Prostate gland (tissue), 2 donors: ENCODE measurements at regions not wholly inside any gene's neighbourhood (a gene's known extent, or its start where the extent isn't known, plus 50 kb on each side); places are given as distances from the start of the nearest gene placed in this dataset.

ENCODE experiments used
- DNase-seq: peaks from one replicate; pipeline ENCODE4 v3.0.0-alpha.2; 2019; ENCODE audit warnings: low spot score
- H3K27ac ChIP-seq, 2 donors: fragments of 200-600 bp; sonication (generic); 2 replicates each; pipeline ENCODE4 v1.5.1; 2017 to 2019
- H3K27me3 ChIP-seq: fragments of 200-600 bp; sonication (generic); replicated peaks from 2 replicates; pipeline ENCODE4 v1.5.1; 2019; ENCODE audit not compliant: insufficient read depth
- H3K36me3 ChIP-seq, 2 donors: fragments of 200-600 bp; sonication (generic); 1 replicate in 1 of 2; 2 replicates in 1 of 2; pipeline versions ENCODE4 v1.5.1 to v1.8.1; 2017 to 2019
- H3K4me1 ChIP-seq: fragments of 200-600 bp; sonication (generic); replicated peaks from 2 replicates; pipeline ENCODE4 v1.5.1; 2019
- H3K4me3 ChIP-seq, 2 donors: fragments of 200-600 bp; sonication (generic); 2 replicates each; pipeline ENCODE4 v1.5.1; 2017 to 2019
- H3K9me3 ChIP-seq: fragments of 200-600 bp; sonication (generic); 2 replicates; pipeline ENCODE4 v1.5.1; 2017
- POLR2A ChIP-seq: fragments of 450-650 bp; IDR thresholded peaks from one replicate; pipeline ENCODE4 v1.6.1; 2016; ENCODE audit warnings: antibody characterized with exemption, mild to moderate bottlenecking
- POLR2AphosphoS5 ChIP-seq: sonication (generic); formaldehyde crosslinking; IDR thresholded peaks from one replicate; pipeline ENCODE4 v1.6.1; 2017; ENCODE audit warnings: antibody characterized with exemption
- WGBS: methylation state at CpG from one replicate; pipeline ENCODE4 v1.1.5; 2018; 5-methylcytosine and 5-hydroxymethylcytosine counted together
- intact Hi-C: fragments of 100-400 bp; cut with DNase I; formaldehyde crosslinking; loops from one replicate; pipeline ENCODE4 v1.14.2; 2022
- TF ChIP-seq, protein P1 (sequence below), 4 experiments: fragments of 200-600 bp in 2 of 4; fragments of 450-650 bp in 2 of 4; sonication (generic) in 2 of 4; IDR thresholded peaks; 1 replicate in 3 of 4; 2 replicates in 1 of 4; pipeline ENCODE4 v1.5.1; 2016 to 2019; ENCODE audit warnings: antibody characterized with exemption in 4 of 4, mild to moderate bottlenecking in 2 of 4, moderate library complexity in 2 of 4

DNA sequence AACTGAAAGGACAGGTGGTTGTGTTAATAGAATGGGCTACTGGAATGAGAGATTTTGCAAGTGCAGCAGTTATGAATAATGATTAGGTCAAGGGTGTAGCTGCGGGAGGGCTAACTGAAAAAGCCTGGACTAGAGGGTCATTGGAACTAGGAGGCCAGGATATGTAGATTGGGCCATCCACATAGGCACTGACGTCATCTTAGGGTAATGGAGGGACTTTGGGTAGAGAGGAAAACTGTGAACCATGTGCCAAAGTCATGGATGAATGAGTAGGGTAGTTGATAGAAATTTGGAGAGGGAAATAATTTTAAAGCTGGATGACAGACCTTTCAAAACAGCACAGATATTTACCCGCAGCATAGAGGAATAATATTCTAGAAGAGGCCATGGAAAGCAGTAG is 123.6 kb upstream of the SLITRK2 start:
- no peaks in the 10 kb centered on the region for H3K4me1 ChIP-seq
- intact Hi-C loops: no loop called here
- DNase-seq: no peak
- H3K27me3 ChIP-seq: no peaks in the 10 kb centered on the region
- WGBS: 96% methylated on average over 3 of the region's 3 CpGs
- no peak overlapping the region for H3K4me3 ChIP-seq
- H3K36me3 ChIP-seq: no peaks in the 10 kb centered on the region
- H3K27ac ChIP-seq: no peak overlapping the region
- no peaks in the 10 kb centered on the region for H3K9me3 ChIP-seq
- TF ChIP-seq, protein P1, sequence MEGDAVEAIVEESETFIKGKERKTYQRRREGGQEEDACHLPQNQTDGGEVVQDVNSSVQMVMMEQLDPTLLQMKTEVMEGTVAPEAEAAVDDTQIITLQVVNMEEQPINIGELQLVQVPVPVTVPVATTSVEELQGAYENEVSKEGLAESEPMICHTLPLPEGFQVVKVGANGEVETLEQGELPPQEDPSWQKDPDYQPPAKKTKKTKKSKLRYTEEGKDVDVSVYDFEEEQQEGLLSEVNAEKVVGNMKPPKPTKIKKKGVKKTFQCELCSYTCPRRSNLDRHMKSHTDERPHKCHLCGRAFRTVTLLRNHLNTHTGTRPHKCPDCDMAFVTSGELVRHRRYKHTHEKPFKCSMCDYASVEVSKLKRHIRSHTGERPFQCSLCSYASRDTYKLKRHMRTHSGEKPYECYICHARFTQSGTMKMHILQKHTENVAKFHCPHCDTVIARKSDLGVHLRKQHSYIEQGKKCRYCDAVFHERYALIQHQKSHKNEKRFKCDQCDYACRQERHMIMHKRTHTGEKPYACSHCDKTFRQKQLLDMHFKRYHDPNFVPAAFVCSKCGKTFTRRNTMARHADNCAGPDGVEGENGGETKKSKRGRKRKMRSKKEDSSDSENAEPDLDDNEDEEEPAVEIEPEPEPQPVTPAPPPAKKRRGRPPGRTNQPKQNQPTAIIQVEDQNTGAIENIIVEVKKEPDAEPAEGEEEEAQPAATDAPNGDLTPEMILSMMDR (IDR thresholded peaks at IDR 0.05): no peak
- TF ChIP-seq POLR2AphosphoS5: no peak
- TF ChIP-seq POLR2A: no peak

DNA sequence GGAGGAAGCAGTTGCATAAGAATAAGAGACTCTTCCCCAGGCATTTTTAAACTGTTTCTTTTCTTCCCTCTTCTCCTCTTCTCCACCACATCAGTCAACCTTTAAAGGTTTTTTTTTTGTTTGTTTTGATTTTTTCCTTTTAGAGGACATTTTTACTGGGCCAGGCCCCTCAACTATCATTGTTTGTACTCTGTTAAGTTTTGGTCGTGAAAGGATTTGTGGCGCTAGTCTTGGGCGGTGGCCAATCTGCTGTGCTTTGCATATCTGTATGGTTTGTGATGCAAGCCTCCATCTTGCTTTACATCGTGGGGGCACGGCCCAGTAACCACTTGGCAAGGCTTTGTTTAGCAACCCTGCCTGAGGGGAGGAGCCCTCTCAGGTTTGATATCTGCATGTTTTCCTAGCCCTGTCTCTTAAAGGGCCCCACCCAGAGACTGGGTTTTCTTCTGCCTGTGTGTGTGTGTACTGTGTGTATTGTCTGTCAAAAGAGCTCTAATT is 101.9 kb upstream of the SLITRK2 start:
- Histone ChIP-seq H3K9me3 (no peaks in the 10 kb centered on the region), H3K36me3 (no peaks in the 10 kb centered on the region), H3K27ac (no peak overlapping the region), H3K27me3 (no peaks in the 10 kb centered on the region), H3K4me1 (no peaks in the 10 kb centered on the region), H3K4me3 (no peak overlapping the region)
- intact Hi-C loops: no loop called here
- no peak for DNase-seq
- TF ChIP-seq, protein P1 (IDR thresholded peaks at IDR 0.05): no peak
- TF ChIP-seq POLR2A: no peak
- no peak for TF ChIP-seq POLR2AphosphoS5
- WGBS: 47% methylated on average over 5 of the region's 5 CpGs

DNA sequence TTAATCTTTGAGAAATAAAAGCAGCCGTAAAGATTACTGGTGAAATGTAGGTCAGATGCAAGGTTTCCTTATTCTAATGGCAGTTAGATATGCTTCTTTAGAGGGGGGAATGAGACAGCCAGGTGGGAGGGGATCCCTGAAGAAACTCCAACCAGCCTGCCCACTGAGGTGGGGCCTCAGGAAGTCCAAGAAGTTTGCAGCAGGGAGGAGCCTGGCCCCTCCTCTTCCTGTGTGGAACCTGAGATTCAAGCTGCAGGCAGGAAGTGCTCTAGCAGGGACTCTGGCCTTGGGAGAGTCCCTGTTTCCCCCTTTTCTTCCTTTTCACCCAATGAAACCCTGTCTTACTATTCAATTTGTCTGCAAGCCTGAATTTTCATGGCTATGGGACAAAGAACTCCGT is 101.4 kb upstream of the SLITRK2 start:
- H3K27ac ChIP-seq: no peak overlapping the region
- no peak for DNase-seq
- no peaks in the 10 kb centered on the region for H3K4me1 ChIP-seq
- TF ChIP-seq, protein P1 (IDR thresholded peaks at IDR 0.05): no peak
- TF ChIP-seq POLR2A (no peak), POLR2AphosphoS5 (no peak)
- H3K36me3 ChIP-seq: no peaks in the 10 kb centered on the region
- no peak overlapping the region for H3K4me3 ChIP-seq
- WGBS: 74% methylated on average over 2 of the region's 2 CpGs
- intact Hi-C loops: no loop called here
- H3K9me3 ChIP-seq: no peaks in the 10 kb centered on the region
- H3K27me3 ChIP-seq: no peaks in the 10 kb centered on the region

DNA sequence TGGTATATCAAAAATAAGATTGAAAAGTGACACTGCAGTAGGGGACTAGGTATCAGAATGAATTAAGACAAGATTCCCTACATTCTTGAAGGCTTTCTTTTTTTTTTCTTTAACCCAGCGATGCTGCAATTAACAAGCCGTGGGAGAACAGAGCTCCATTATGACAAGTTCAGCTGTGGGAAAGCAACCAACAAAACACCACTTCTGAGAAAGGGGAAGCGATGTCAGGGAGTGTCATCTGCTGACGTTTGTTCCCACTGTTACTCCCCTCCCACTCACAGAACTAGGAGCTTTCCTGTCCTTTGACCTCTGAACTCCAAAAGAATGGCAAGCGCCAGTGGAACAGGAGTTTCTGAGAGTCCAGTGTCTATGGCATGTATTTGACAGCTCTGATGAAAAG is 90.2 kb upstream of the SLITRK2 start:
- no peaks in the 10 kb centered on the region for H3K4me1 ChIP-seq
- H3K9me3 ChIP-seq: no peaks in the 10 kb centered on the region
- no peaks in the 10 kb centered on the region for H3K36me3 ChIP-seq
- WGBS: 15% methylated on average over 5 of the region's 5 CpGs
- no peak for DNase-seq
- no peak for TF ChIP-seq POLR2AphosphoS5
- intact Hi-C loops: no loop called here
- no peaks in the 10 kb centered on the region for H3K27me3 ChIP-seq
- no peak overlapping the region for H3K4me3 ChIP-seq
- H3K27ac ChIP-seq: no peak overlapping the region

DNA sequence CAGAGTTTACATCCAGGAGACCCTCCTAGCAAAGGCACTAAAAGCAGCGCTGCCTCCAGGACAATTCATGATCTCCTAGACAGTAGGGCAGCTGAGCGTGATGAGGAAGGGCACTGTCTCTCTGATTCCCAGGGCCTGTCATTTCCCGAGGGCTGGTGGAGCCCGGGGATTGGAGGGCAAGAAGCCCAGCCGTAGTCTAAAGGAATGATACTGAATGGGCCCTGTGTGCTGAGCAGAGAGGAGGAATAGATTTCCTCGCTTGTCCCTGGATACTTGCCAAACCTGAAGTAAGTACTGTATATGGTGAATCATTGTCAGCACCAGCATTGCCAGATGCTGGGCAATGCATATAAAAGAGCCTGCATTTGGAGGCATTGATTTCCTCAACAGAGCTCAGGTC is 88.0 kb upstream of the SLITRK2 start:
- no peak overlapping the region for H3K4me3 ChIP-seq
- WGBS: 29% methylated on average over 4 of the region's 6 CpGs
- intact Hi-C loops: no loop called here
- TF ChIP-seq, protein P1 (IDR thresholded peaks at IDR 0.05): no peak
- TF ChIP-seq POLR2AphosphoS5 (no peak), POLR2A (no peak)
- H3K36me3 ChIP-seq: no peaks in the 10 kb centered on the region
- no peaks in the 10 kb centered on the region for H3K9me3 ChIP-seq
- H3K27ac ChIP-seq: no peak overlapping the region
- no peaks in the 10 kb centered on the region for H3K27me3 ChIP-seq
- H3K4me1 ChIP-seq: no peaks in the 10 kb centered on the region
- no peak for DNase-seq
